HEK293 (cell line): ENCODE measurements at regions not wholly inside any gene's neighbourhood (a gene's known extent, or its start where the extent isn't known, plus 50 kb on each side); places are given as distances from the start of the nearest gene placed in this dataset.

Source experiments
- KLF16 ChIP-seq: fragments of 450-650 bp; formaldehyde crosslinking; IDR thresholded peaks from 2 replicates; pipeline ENCODE4 v1.5.1; 2017; ENCODE audit warnings: missing biosample characterization, missing genetic modification characterization
- ZBTB17 ChIP-seq: fragments of 450-650 bp; formaldehyde crosslinking; IDR thresholded peaks from 2 replicates; pipeline ENCODE4 v1.5.1; 2016; ENCODE audit warnings: missing biosample characterization, missing genetic modification characterization
- ZNF10 ChIP-seq: fragments of 450-650 bp; formaldehyde crosslinking; IDR thresholded peaks from 2 replicates; pipeline ENCODE4 v1.5.1; 2017; ENCODE audit warnings: missing biosample characterization, missing genetic modification characterization
- ZNF266 ChIP-seq: fragments of 450-650 bp; formaldehyde crosslinking; IDR thresholded peaks from 2 replicates; pipeline ENCODE4 v1.5.1; 2016; ENCODE audit warnings: missing biosample characterization, missing genetic modification characterization, low read depth
- ZNF548 ChIP-seq: fragments of 450-650 bp; formaldehyde crosslinking; IDR thresholded peaks from 2 replicates; pipeline ENCODE4 v1.5.1; 2016; ENCODE audit warnings: missing biosample characterization, missing genetic modification characterization
- ZNF792 ChIP-seq: fragments of 450-650 bp; formaldehyde crosslinking; IDR thresholded peaks from 2 replicates; pipeline ENCODE4 v1.5.1; 2016; ENCODE audit warnings: missing biosample characterization, missing genetic modification characterization
- TF ChIP-seq, protein P1 (sequence below): fragments of 450-650 bp; formaldehyde crosslinking; IDR thresholded peaks from 2 replicates; pipeline ENCODE4 v1.5.1; 2016; ENCODE audit warnings: missing biosample characterization, missing genetic modification characterization
- TF ChIP-seq, protein P2 (sequence below): fragments of 450-650 bp; formaldehyde crosslinking; IDR thresholded peaks from 2 replicates; pipeline ENCODE4 v1.5.1; 2016; ENCODE audit warnings: missing biosample characterization, missing genetic modification characterization, low read depth

DNA sequence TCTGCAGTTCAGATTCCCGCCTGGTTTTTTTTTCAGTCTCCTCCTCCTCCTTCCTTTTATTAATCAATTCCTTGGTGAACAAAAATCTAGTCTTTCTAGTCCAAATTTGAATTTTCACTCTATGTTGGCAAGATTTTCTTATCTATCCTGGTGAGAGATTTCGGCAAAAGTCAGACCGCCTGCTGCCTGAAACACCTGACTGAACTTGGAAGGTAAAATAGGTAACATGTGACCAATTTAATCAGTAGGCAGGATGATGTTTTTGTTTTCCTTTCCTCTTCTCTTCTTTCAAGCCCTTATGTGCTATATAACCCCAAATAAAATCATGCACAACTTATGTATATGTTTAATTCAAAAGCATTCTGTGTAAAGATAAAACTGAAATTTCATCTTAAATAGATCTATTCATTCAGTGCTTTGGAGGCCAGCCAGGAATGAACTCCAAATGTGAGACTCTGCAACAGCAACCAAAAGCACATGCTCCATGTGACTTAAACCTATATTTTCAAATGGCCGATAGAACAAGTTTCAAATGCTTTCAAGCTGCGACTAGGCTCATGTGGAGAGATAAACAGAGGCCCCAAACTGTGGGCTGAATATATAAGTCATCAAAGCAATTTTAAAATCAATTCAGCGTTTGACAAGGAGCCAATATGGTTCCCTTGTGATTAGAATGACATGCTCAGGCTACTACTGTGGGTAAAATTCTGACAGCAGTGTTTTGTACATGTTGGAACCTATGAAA lies 100.4 kb upstream of the SEMA6A start:
- TF ChIP-seq, protein P1, sequence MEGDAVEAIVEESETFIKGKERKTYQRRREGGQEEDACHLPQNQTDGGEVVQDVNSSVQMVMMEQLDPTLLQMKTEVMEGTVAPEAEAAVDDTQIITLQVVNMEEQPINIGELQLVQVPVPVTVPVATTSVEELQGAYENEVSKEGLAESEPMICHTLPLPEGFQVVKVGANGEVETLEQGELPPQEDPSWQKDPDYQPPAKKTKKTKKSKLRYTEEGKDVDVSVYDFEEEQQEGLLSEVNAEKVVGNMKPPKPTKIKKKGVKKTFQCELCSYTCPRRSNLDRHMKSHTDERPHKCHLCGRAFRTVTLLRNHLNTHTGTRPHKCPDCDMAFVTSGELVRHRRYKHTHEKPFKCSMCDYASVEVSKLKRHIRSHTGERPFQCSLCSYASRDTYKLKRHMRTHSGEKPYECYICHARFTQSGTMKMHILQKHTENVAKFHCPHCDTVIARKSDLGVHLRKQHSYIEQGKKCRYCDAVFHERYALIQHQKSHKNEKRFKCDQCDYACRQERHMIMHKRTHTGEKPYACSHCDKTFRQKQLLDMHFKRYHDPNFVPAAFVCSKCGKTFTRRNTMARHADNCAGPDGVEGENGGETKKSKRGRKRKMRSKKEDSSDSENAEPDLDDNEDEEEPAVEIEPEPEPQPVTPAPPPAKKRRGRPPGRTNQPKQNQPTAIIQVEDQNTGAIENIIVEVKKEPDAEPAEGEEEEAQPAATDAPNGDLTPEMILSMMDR (tag by site-specific recombination) = no peak
- TF ChIP-seq ZNF266 (tag by site-specific recombination) = no peak
- TF ChIP-seq, protein P2, sequence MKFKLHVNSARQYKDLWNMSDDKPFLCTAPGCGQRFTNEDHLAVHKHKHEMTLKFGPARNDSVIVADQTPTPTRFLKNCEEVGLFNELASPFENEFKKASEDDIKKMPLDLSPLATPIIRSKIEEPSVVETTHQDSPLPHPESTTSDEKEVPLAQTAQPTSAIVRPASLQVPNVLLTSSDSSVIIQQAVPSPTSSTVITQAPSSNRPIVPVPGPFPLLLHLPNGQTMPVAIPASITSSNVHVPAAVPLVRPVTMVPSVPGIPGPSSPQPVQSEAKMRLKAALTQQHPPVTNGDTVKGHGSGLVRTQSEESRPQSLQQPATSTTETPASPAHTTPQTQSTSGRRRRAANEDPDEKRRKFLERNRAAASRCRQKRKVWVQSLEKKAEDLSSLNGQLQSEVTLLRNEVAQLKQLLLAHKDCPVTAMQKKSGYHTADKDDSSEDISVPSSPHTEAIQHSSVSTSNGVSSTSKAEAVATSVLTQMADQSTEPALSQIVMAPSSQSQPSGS (tag by site-specific recombination) = no peak
- no peak for TF ChIP-seq ZNF792
- no peak for TF ChIP-seq ZNF548 (tag by site-specific recombination)
- no peak for TF ChIP-seq ZBTB17 (tag by site-specific recombination)
- no peak for TF ChIP-seq KLF16 (tag by site-specific recombination)
- TF ChIP-seq ZNF10 (tag by site-specific recombination) = no peak
